ENCODE measurements at regions not wholly inside any gene's neighbourhood (a gene's known extent, or its start where the extent isn't known, plus 50 kb on each side); places are given as distances from the start of the nearest gene placed in this dataset.

- no peak overlapping the region for H3K4me3 ChIP-seq (ENCODE audit: low read depth, low read length)
- DNase-seq (ENCODE audit: low read depth), result no peak
- no peak for TF ChIP-seq CTCF (conservative IDR thresholded peaks at IDR 0.05; ENCODE audit: low read depth, low read length)
Measured at GRCh38 chr4:66062921-66063320, 392.6 kb upstream of the EPHA5 start.

GRCh38 chr4:66062044-66062443 is 391.8 kb upstream of the EPHA5 start:
- DNase-seq (ENCODE audit: low read depth), result no peak
- H3K4me3 ChIP-seq (ENCODE audit: low read depth, low read length), result no peak overlapping the region
- TF ChIP-seq CTCF (conservative IDR thresholded peaks at IDR 0.05; ENCODE audit: low read depth, low read length), result no peak

- no peak for TF ChIP-seq CTCF (conservative IDR thresholded peaks at IDR 0.05; ENCODE audit: low read depth, low read length)
- DNase-seq (ENCODE audit: low read depth), result no peak
- H3K4me3 ChIP-seq (ENCODE audit: low read depth, low read length), result no peak overlapping the region
Measured at GRCh38 chr4:66059556-66059955, 389.3 kb upstream of the EPHA5 start.

- no peak for DNase-seq (ENCODE audit: low read depth)
Measured at GRCh38 chr4:66059136-66059535, 388.8 kb upstream of the EPHA5 start.

GRCh38 chr4:66055999-66056398 is 385.7 kb upstream of the EPHA5 start:
- TF ChIP-seq CTCF (conservative IDR thresholded peaks at IDR 0.05; ENCODE audit: low read depth, low read length), result no peak
- DNase-seq (ENCODE audit: low read depth), result no peak
- H3K4me3 ChIP-seq (ENCODE audit: low read depth, low read length), result no peak overlapping the region

More at GRCh38 chr4:66059136-66059535, 388.8 kb upstream of the EPHA5 start:
- H3K4me3 ChIP-seq (ENCODE audit: low read depth, low read length), result no peak overlapping the region
- no peak for TF ChIP-seq CTCF (conservative IDR thresholded peaks at IDR 0.05; ENCODE audit: low read depth, low read length)

GRCh38 chr4:66052426-66052825 is 382.1 kb upstream of the EPHA5 start:
- no peak for TF ChIP-seq CTCF (conservative IDR thresholded peaks at IDR 0.05; ENCODE audit: low read depth, low read length)

DNA sequence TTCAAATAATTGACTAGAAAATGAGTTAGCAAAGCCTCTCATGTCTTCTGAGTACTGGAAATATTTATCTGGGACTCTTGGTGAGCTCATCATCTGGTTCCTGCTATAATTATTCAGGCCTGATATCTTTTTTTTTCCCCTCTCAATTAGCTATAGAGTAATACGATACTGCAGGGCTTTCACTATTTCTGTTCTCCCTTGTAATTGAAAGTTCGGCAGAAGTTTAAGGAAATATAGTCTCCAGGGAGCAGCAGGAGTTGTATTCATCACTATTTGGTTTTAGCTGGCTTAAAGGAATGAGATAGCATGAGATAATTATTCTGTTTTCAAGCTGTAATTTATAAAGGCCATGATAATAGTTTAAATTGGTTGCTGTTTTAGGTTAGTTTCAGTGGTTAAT is 378.6 kb upstream of the EPHA5 start:
- no peak overlapping the region for H3K4me3 ChIP-seq (ENCODE audit: low read depth, low read length)
- no peak for DNase-seq (ENCODE audit: low read depth)
- TF ChIP-seq CTCF (conservative IDR thresholded peaks at IDR 0.05; ENCODE audit: low read depth, low read length), result no peak

More at GRCh38 chr4:66052426-66052825, 382.1 kb upstream of the EPHA5 start:
- H3K4me3 ChIP-seq (ENCODE audit: low read depth, low read length), result no peak overlapping the region
- no peak for DNase-seq (ENCODE audit: low read depth)
